HG02623 (cell line): ENCODE measurements at regions not wholly inside any gene's neighbourhood (a gene's known extent, or its start where the extent isn't known, plus 50 kb on each side); places are given as distances from the start of the nearest gene placed in this dataset.
"Not testable (repeated sequence)": the region's sequence is repeated elsewhere in the genome, so short reads cannot be mapped to it uniquely, and the experiment has no call there.

Source experiments
- ATAC-seq: cut with Tn5 transposase; IDR thresholded peaks from one replicate; pipeline ENCODE4 v1.9.1; 2021; ENCODE audit warnings: moderate library complexity; ENCODE audit not compliant: unreplicated experiment

DNA sequence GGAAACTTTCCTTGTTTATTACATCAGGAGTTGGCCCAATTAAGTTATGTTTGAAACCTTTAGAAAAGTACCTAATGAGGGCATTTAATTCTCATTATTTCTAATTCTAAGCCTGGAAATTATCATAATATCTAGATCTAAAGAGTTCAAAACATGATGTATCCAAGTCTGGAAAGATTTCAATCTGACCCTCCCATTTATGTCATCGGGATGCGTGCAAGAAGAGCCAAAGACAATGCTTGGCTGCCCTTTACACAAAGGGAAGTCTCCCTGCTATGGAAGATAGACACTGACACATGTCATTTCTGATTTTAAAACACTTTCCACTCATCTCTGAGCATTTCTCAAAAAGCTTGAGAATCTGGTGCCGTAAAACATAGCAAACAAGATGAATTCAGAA lies 222.4 kb downstream of the ANTXR2 start:
- no peak for ATAC-seq

DNA sequence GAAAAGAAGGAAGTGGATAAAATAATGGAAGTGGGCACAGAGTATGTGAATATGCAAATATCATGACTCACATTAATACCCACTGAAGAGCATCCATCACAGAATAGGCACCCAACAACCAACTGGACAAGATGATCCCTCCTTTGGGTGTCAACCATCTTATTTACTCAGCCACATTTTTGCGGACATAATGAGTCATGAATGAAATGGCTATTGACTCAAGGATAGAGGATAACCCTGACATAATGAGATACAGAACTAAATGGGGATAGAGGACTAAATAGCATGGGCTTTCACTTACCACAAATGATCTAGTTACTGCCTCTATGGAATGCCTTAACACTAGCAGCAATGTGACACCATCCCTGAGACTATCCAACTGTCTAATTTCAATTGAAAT lies 224.7 kb downstream of the ANTXR2 start:
- ATAC-seq = no peak

- no peak for ATAC-seq
Observed at GRCh38 chr4:79847411-79847810, 225.6 kb downstream of the ANTXR2 start.

DNA sequence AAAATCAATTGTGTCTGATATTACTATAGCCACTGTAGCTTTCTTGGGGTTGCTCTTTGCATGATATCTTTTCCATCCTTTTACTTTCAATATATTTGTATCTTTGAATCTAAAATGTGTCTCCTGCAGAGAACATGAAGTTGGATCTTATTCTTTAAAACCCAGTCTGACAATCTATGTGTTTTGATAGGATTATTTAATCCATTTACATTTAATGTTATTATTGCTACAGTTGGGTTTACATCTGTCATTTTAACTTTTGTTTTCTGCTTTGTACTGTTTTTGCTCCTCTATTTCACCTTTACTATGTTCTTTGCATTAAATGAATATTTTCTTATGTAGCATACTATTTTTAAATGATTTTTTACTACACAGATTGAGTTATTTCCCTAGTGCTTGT lies 230.9 kb downstream of the ANTXR2 start:
- no peak for ATAC-seq

- no peak for ATAC-seq
Observed at GRCh38 chr4:79833857-79834256, 239.2 kb downstream of the ANTXR2 start.

GRCh38 chr4:79831701-79832514 lies 241.1 kb downstream of the ANTXR2 start:
- ATAC-seq = no peak

- no peak for ATAC-seq
Observed at GRCh38 chr4:79831119-79831528, 241.9 kb downstream of the ANTXR2 start.

- no peak for ATAC-seq
Observed at GRCh38 chr4:79827283-79827682, 245.7 kb downstream of the ANTXR2 start.

DNA sequence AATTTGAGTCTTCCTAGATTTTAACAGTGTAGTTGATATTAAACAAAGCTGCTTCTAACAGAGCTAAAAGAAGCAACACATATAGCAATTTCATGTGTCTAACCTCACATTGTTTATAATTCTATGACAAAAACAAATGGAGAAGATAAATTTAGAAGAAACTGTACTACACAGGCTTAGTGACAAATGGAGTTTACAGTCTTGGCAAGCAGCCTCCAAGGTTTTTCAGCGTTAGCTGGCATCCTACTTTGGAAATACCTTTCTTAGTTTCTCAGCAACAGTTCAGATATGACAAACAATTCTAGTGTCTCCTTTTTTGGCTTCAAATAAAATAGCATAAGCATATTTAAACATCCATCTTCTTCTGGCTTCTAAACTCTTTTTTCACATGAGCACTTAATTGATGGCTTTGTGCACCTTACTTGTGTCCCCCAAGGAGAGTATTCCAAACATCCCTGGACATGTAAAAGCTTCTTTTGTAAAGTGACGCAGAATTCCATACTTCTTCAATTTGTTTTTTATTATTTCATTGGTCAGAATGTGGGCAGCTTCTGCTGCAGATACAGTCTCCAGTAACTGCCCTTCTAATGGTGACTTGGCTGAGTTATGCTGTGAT lies 249.8 kb downstream of the ANTXR2 start:
- ATAC-seq = no peak

DNA sequence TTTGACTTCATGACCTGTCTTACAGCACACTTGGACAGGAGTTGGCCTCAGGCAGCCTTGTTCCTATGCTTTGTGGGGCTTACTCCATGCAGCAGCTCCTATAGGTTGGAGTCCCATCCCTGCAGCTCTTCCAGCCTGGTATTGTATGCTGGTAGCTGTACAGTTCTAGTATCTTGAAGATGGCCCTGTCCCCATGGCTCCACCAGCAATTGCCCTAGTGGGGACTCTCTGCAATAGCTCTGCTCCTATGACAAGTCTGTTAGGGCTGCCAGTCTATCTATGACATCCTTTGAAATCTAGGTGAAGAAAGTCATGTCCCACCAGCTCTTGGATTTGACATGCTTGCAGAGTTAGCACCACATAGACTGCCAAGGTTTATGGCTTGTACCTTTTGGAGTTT lies 252.6 kb downstream of the ANTXR2 start:
- ATAC-seq = no peak

DNA sequence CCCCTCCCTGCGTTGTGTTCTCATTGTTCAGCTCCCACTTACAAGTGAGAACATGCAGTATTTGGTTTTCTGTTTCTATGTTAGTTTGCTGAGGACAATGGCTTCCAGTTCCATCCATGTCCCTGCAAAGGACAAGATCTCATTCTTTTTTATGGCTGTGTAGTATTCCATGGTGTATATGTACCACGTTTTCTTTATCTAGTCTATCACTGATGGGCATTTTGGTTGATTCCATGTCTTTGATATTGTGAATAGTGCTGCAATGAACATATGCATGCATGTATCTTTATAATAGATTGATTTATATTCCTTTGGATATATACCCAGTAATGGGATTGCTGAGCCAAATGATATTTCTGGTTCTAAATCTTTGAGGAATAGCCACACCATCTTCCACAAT lies 265.1 kb downstream of the ANTXR2 start:
- not testable (repeated sequence) for ATAC-seq

- no peak for ATAC-seq
Observed at GRCh38 chr4:79798047-79798446, 275.0 kb downstream of the ANTXR2 start.

- no peak for ATAC-seq
Observed at GRCh38 chr4:79796948-79797347, 276.1 kb downstream of the ANTXR2 start.

- ATAC-seq = no peak
Observed at GRCh38 chr4:79788884-79789283, 284.1 kb downstream of the ANTXR2 start.

DNA sequence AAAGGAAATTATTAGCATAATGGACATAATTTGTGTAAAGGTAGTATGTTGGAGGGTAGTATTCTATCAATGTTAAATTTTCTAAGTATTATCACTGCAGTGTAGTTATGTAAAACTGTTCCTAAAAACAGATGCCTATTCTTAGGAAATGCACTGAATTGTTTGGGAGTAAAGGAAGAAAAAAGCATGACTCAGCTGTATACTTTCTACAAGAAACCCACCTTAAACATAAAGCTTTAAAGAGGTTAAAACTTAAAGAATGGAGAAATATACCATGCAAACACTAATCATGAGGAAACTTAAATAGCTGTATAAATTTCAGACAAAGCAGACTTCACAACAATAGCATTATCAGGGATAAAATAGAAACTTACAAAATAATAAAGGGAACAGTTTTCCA lies 292.9 kb downstream of the ANTXR2 start:
- ATAC-seq = no peak

DNA sequence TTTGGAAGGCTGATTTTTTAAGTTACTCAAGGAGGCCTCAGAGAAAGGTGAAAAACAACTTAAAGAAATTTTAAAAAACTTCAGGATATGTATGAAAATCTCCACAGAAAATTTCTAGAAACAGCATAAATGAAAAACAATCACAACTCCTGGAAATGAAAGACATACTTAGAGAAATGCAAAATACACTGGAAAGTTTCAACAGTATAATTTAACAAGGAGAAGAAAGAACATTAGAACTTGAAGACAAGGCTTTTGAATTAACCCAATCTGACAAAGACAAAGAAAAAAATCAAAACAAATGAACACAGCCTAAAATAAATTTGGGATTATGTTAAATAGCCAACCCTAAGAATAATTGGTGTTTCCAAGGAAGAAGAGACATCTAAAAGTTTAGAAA lies 300.5 kb downstream of the ANTXR2 start:
- ATAC-seq = no peak

DNA sequence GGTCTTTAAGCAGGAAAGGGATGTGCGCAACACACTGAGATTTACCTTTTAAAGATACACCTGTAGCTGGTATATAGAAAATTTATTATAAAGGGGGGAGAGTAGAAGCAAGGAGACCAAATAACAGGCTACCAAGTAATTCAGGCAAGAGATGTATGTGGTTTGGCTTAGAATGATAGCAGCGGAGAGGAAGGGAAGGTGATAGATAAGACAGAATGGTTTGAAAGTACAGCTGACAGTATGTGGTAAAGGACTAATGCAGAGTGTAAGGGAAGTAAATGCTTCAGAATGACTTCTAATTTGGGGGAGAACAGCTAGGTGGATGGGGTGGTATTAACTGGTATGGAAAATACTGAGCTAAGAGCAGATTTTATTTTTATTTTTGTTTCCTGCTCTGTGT lies 308.9 kb downstream of the ANTXR2 start:
- ATAC-seq = no peak

- ATAC-seq = no peak
Observed at GRCh38 chr4:79763486-79764075, 309.4 kb downstream of the ANTXR2 start.

GRCh38 chr4:79759793-79760192 lies 313.2 kb downstream of the ANTXR2 start:
- no peak for ATAC-seq

GRCh38 chr4:79757600-79757999 lies 315.4 kb downstream of the ANTXR2 start:
- ATAC-seq = no peak

DNA sequence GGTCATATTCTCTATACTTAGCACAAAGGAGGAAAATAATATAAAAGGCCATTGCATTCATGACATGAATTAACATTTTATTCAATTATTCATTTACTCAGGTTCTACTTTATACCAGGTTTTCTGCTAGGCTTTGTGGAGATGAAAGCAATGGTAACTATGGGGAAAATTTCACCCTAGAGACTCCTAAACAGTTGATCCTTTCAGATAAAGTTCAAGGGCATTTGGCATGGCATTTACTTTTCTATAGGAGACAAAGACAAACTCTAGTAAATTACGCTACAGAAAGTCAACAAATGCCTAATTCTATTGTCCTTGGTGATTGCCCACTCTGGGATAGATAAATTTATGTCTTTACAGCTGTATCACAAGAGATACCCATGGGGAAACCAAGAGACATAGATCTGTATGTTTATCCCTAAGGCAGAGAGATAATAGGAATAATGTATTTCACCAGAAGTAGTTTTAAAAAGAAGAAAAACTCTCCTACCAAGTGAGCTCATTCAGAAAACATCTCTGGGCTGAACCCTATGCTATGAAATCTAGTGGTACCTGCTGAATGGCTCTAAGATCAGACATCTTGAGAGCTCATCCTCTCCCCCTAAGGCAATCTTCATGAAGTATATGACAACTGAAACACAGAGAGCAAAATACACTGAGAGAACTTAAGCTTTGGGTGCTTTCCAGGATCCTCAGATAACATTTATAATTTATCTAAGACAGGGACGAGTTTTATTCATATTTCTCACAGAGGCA lies 316.7 kb downstream of the ANTXR2 start:
- no peak for ATAC-seq

DNA sequence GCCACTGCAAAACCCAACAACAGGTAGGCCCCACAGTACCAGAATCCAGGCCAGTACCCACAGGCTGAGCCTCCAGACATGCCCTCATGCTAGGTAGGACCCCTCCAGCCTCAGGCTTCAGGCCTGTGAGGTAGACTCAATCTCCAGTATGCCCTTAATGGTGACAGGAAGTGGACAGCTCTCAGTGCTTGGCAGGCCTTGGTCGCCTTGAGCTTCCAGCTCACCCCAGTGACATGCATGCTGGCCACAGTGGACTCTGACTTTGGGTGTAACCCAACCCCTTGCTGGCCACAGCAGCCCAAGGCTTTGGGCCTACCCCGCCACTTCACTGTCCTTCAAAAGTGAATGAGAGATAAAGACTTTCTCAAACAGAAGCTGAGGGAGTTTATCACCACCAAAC lies 324.2 kb downstream of the ANTXR2 start:
- no peak for ATAC-seq
